Endothelial cell of umbilical vein (primary cell): ENCODE measurements at regions not wholly inside any gene's neighbourhood (a gene's known extent, or its start where the extent isn't known, plus 50 kb on each side); places are given as distances from the start of the nearest gene placed in this dataset.

ENCODE experiments used
- BruUV-seq: library from RNA; stranded (reverse); fragments of 400-500 nt; replicated peaks from 2 replicates; lab custom pipeline; 2021; lab: Mats Ljungman, UMichigan
- CTCF ChIA-PET: fragments of 300-600, 350-600 bp; sonication (Branson Sonifier 250); formaldehyde crosslinking; loops from one replicate; lab custom pipeline; 2021; ENCODE audit warnings: antibody characterized with exemption, inconsistent platforms; lab: Charles Lee
- POLR2A ChIA-PET: fragments of 300-600, 350-600 bp; sonication (Branson Sonifier 250); formaldehyde crosslinking; loops from one replicate; lab custom pipeline; 2021; ENCODE audit warnings: antibody characterized with exemption, inconsistent platforms; lab: Charles Lee
- DNase-seq: peaks from one replicate; pipeline ENCODE4 v3.0.0-alpha.2; 2011; ENCODE audit warnings: low read depth, low spot score
- FAIRE-seq: peaks from 2 replicates; lab custom pipeline; 2011; peaks lifted over from hg19 to GRCh38; lab: Jason Lieb, UNC
- H2AFZ ChIP-seq: 2 replicates; pipeline ENCODE4 v1.6.0; 2012; ENCODE audit warnings: low read depth, low read length, control low read depth, inconsistent platforms
- H3K27ac ChIP-seq: 2 replicates; pipeline ENCODE4 v1.5.1; 2011; ENCODE audit warnings: low read depth, mild to moderate bottlenecking, control low read depth, low read length, moderate library complexity; ENCODE audit not compliant: insufficient read depth
- H3K27me3 ChIP-seq, 2 experiments: 2 replicates each; pipeline versions ENCODE4 v1.6.0 to v1.6.1; 2011; ENCODE audit warnings: low read length in 2 of 2, mixed read lengths in 1 of 2; ENCODE audit not compliant: control insufficient read depth in 2 of 2, insufficient read depth in 2 of 2
- H3K36me3 ChIP-seq, 2 experiments: 2 replicates in 1 of 2; 3 replicates in 1 of 2; pipeline ENCODE4 v1.5.1; 2011; ENCODE audit warnings: low read length in 2 of 2, mild to moderate bottlenecking in 1 of 2, moderate library complexity in 1 of 2; ENCODE audit not compliant: control insufficient read depth in 2 of 2, insufficient read depth in 2 of 2; ENCODE audit errors: extremely low read depth in 1 of 2
- H3K4me1 ChIP-seq: 3 replicates; pipeline ENCODE4 v1.5.1; 2011; ENCODE audit warnings: mild to moderate bottlenecking, low read length; ENCODE audit not compliant: control insufficient read depth, insufficient read depth; ENCODE audit errors: extremely low read depth
- H3K4me2 ChIP-seq: 2 replicates; pipeline ENCODE4 v1.6.1; 2011; ENCODE audit warnings: low read length, control low read depth, mixed read lengths; ENCODE audit not compliant: insufficient read depth
- H3K4me3 ChIP-seq, 3 experiments: fragments of 200-600 bp in 1 of 3; sonication (generic), shearing (Covaris generic) in 1 of 3; replicated peaks in 1 of 3; 2 replicates each; pipeline ENCODE4 v1.5.1; 2011 to 2016; ENCODE audit warnings: control low read depth in 3 of 3, low read length in 3 of 3, mild to moderate bottlenecking in 2 of 3, inconsistent platforms in 1 of 3, low read depth in 1 of 3, moderate library complexity in 1 of 3; ENCODE audit not compliant: insufficient read depth in 1 of 3
- H3K79me2 ChIP-seq: 2 replicates; pipeline ENCODE4 v1.6.0; 2012; ENCODE audit warnings: low read length, inconsistent platforms; ENCODE audit not compliant: control insufficient read depth, insufficient read depth
- H3K9ac ChIP-seq: replicated peaks from 2 replicates; pipeline ENCODE3; 2011; ENCODE audit warnings: low read length, control low read depth; ENCODE audit not compliant: insufficient read depth; ENCODE audit errors: extremely low read depth
- H3K9me1 ChIP-seq: replicated peaks from 3 replicates; pipeline ENCODE4 v1.6.0; 2011; ENCODE audit warnings: mild to moderate bottlenecking, low read length; ENCODE audit not compliant: control insufficient read depth, insufficient read depth; ENCODE audit errors: extremely low read depth
- H3K9me3 ChIP-seq: replicated peaks from 2 replicates; pipeline ENCODE4 v1.5.1; 2012; ENCODE audit warnings: low read length, inconsistent platforms; ENCODE audit not compliant: control insufficient read depth, insufficient read depth
- H4K20me1 ChIP-seq: replicated peaks from 2 replicates; pipeline ENCODE3; 2011; ENCODE audit warnings: mild to moderate bottlenecking, low read length; ENCODE audit not compliant: control insufficient read depth, insufficient read depth; ENCODE audit errors: extremely low read depth
- EZH2 ChIP-seq: IDR thresholded peaks from 2 replicates; pipeline ENCODE4 v1.6.1; 2012; ENCODE audit warnings: borderline replicate concordance, low read depth, mild to moderate bottlenecking, moderate library complexity, low read length, inconsistent platforms; ENCODE audit not compliant: severe bottlenecking
- FOS ChIP-seq: IDR thresholded peaks from 2 replicates; pipeline ENCODE4 v1.6.1; 2011; ENCODE audit warnings: mild to moderate bottlenecking, low read length, moderate library complexity, borderline replicate concordance; ENCODE audit not compliant: insufficient read depth
- GATA2 ChIP-seq: IDR thresholded peaks from 2 replicates; pipeline ENCODE4 v1.7.0; 2011; ENCODE audit warnings: low read depth, mild to moderate bottlenecking, moderate library complexity, mixed read lengths, low read length; ENCODE audit not compliant: insufficient read length, insufficient read depth
- JUN ChIP-seq: IDR thresholded peaks from 2 replicates; pipeline ENCODE4 v1.6.1; 2011; ENCODE audit warnings: borderline replicate concordance, low read depth; ENCODE audit not compliant: insufficient read length, insufficient read depth
- MYC ChIP-seq: IDR thresholded peaks from one replicate; pipeline ENCODE4 v1.6.1; 2011; ENCODE audit warnings: mild to moderate bottlenecking, low read depth, low read length
- POLR2A ChIP-seq: IDR thresholded peaks from 2 replicates; pipeline ENCODE4 v1.6.1; 2012; ENCODE audit warnings: low read depth, mild to moderate bottlenecking, control low read depth, low read length
- POLR2AphosphoS5 ChIP-seq: IDR thresholded peaks from 2 replicates; pipeline ENCODE4 v1.6.1; 2012; ENCODE audit warnings: low read depth, mild to moderate bottlenecking, control low read depth, low read length, moderate library complexity; ENCODE audit not compliant: insufficient read depth
- dilution Hi-C: fragments of 300-500 bp; cut with MboI; formaldehyde crosslinking; loops from one replicate; pipeline ENCODE4 v1.15.0; 2019; ENCODE audit warnings: low sequenced_read_pairs; ENCODE audit not compliant: extremely low pct_ligation_motif_present
- intact Hi-C: fragments of 100-400 bp; cut with micrococcal nuclease; formaldehyde crosslinking; loops from one replicate; pipeline ENCODE4 v1.10.0; 2022
- TF ChIP-seq, protein P1 (sequence below): IDR thresholded peaks from 2 replicates; pipeline ENCODE4 v1.6.1; 2011; ENCODE audit not compliant: insufficient read depth, insufficient read length
- TF ChIP-seq, protein P2 (sequence below), 2 donors: IDR thresholded peaks; 1 replicate in 1 of 2; 2 replicates in 1 of 2; pipeline ENCODE4 v1.5.1; 2011; ENCODE audit warnings: low read length in 2 of 2, mild to moderate bottlenecking in 2 of 2, moderate library complexity in 2 of 2, control low read depth in 1 of 2, inconsistent platforms in 1 of 2, low read depth in 1 of 2; ENCODE audit not compliant: insufficient read depth in 1 of 2; ENCODE audit errors: extremely low read depth in 1 of 2

GRCh38 chr10:1933215-1933614 is 195.9 kb upstream of the ADARB2 start:
- intact Hi-C loops (no loop called here), dilution Hi-C loops (no loop called here)
- no peaks in the 10 kb centered on the region for H3K4me1 ChIP-seq
- H3K27ac ChIP-seq, result no peak overlapping the region
- H3K36me3 ChIP-seq, result no peaks in the 10 kb centered on the region
- no peaks in the 10 kb centered on the region for H4K20me1 ChIP-seq
- BruUV-seq, result no TSS peak
- FAIRE-seq, result no peak
- POLR2A ChIA-PET, result no interaction called here
- DNase-seq, result no peak
- H3K9me1 ChIP-seq, result no peaks in the 10 kb centered on the region
- TF ChIP-seq, protein P1, sequence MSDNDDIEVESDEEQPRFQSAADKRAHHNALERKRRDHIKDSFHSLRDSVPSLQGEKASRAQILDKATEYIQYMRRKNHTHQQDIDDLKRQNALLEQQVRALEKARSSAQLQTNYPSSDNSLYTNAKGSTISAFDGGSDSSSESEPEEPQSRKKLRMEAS, result no peak
- TF ChIP-seq MYC, result no peak
- no peak for TF ChIP-seq GATA2
- TF ChIP-seq, protein P2, sequence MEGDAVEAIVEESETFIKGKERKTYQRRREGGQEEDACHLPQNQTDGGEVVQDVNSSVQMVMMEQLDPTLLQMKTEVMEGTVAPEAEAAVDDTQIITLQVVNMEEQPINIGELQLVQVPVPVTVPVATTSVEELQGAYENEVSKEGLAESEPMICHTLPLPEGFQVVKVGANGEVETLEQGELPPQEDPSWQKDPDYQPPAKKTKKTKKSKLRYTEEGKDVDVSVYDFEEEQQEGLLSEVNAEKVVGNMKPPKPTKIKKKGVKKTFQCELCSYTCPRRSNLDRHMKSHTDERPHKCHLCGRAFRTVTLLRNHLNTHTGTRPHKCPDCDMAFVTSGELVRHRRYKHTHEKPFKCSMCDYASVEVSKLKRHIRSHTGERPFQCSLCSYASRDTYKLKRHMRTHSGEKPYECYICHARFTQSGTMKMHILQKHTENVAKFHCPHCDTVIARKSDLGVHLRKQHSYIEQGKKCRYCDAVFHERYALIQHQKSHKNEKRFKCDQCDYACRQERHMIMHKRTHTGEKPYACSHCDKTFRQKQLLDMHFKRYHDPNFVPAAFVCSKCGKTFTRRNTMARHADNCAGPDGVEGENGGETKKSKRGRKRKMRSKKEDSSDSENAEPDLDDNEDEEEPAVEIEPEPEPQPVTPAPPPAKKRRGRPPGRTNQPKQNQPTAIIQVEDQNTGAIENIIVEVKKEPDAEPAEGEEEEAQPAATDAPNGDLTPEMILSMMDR (IDR thresholded peaks at IDR 0.05; ENCODE audit: extremely low read depth in 1 of 2, insufficient read depth in 1 of 2, low read depth in 1 of 2, low read length in 2 of 2), result no peak
- no peak for TF ChIP-seq POLR2A
- TF ChIP-seq JUN, result no peak
- TF ChIP-seq POLR2AphosphoS5, result no peak
- TF ChIP-seq EZH2, result no peak
- no peak for TF ChIP-seq FOS
- H2AFZ ChIP-seq, result no peak overlapping the region
- H3K9me3 ChIP-seq, result peaks cover 6% of the 10 kb centered on the region
- CTCF ChIA-PET, result no interaction called here
- no peaks in the 10 kb centered on the region for H3K27me3 ChIP-seq
- H3K4me2 ChIP-seq, result no peak overlapping the region
- no peak overlapping the region for H3K4me3 ChIP-seq
- no peaks in the 10 kb centered on the region for H3K79me2 ChIP-seq
- no peak overlapping the region for H3K9ac ChIP-seq
